ENCODE measurements at regions not wholly inside any gene's neighbourhood (a gene's known extent, or its start where the extent isn't known, plus 50 kb on each side); places are given as distances from the start of the nearest gene placed in this dataset.

DNA sequence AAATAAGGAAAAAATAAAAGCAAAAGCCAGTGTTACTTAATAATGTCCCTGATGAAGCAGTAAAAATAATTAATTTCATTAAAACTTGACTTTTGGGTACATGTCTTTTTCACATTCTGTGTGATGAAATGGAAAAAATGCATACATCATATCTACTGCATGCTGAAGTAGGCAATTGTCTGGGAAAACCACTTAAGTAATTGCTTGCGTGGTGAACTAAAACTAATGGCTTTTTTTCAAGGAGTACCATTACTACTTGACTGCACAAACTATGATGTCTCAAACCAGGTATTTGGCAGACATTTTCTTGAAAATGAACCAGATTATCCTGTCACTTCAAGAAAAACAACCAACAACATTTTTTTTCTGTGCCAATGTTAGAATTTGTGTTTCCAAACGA lies 91.3 kb upstream of the AKIRIN2 start:
- H3K4me3 ChIP-seq (replicated peaks in 1 of 4; ENCODE audit: control extremely low read depth in 1 of 4, insufficient read depth in 1 of 4, low read depth in 3 of 4, low read length in 4 of 4), result no peak overlapping the region
- DNase-seq (ENCODE audit: low read depth in 2 of 2), result no peak
- H3K4me1 ChIP-seq (ENCODE audit: control insufficient read depth, extremely low read depth, insufficient read depth, low read length), result peaks cover 3% of the 10 kb centered on the region
- H3K36me3 ChIP-seq (ENCODE audit: control insufficient read depth, insufficient read depth, low read length), result no peaks in the 10 kb centered on the region
- no peaks in the 10 kb centered on the region for H3K9me3 ChIP-seq (ENCODE audit: control insufficient read depth, insufficient read depth, low read depth, low read length)
- H2AFZ ChIP-seq (ENCODE audit: low read length), result no peak overlapping the region
- no peaks in the 10 kb centered on the region for H3K27me3 ChIP-seq (ENCODE audit: control insufficient read depth, insufficient read depth, low read length)
- H3K79me2 ChIP-seq (ENCODE audit: control insufficient read depth, insufficient read depth, low read length), result no peaks in the 10 kb centered on the region
- H3K27ac ChIP-seq (ENCODE audit: insufficient read depth, low read length), result no peak overlapping the region
- TF ChIP-seq EZH2 (IDR thresholded peaks at IDR 0.05; ENCODE audit: low read length, missing control alignments), result no peak
- TF ChIP-seq, protein P1, sequence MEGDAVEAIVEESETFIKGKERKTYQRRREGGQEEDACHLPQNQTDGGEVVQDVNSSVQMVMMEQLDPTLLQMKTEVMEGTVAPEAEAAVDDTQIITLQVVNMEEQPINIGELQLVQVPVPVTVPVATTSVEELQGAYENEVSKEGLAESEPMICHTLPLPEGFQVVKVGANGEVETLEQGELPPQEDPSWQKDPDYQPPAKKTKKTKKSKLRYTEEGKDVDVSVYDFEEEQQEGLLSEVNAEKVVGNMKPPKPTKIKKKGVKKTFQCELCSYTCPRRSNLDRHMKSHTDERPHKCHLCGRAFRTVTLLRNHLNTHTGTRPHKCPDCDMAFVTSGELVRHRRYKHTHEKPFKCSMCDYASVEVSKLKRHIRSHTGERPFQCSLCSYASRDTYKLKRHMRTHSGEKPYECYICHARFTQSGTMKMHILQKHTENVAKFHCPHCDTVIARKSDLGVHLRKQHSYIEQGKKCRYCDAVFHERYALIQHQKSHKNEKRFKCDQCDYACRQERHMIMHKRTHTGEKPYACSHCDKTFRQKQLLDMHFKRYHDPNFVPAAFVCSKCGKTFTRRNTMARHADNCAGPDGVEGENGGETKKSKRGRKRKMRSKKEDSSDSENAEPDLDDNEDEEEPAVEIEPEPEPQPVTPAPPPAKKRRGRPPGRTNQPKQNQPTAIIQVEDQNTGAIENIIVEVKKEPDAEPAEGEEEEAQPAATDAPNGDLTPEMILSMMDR (conservative IDR thresholded peaks at IDR 0.05 in 1 of 2, IDR thresholded peaks at IDR 0.05 in 1 of 2; ENCODE audit: low read depth in 1 of 2, low read length in 2 of 2), result no peak
- H3K9ac ChIP-seq (ENCODE audit: insufficient read depth, low read length), result no peak overlapping the region
- no peak overlapping the region for H3K4me2 ChIP-seq (ENCODE audit: extremely low read depth, insufficient read depth, low read length)
- H4K20me1 ChIP-seq (ENCODE audit: control insufficient read depth, extremely low read depth, insufficient read depth, low read length), result no peaks in the 10 kb centered on the region

DNA sequence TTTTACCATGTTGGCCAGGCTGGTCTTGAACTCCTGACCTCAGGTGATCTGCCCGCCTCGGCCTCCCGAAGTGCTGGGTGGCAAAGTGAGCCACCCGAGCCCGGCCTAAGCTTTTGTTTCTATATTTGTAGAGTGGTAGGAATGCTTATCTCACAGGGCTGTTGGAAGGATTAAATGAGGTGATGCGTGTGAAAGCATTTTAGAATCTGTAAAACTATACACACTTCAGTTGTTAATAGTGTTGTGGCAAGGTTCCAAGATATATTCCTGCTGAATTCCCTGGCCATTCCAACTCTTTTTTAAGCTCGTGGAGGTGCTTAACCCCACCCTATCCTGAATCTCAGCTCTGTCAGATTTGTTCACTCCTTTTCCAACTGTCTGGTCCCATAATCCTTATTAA lies 89.9 kb upstream of the AKIRIN2 start:
- Histone ChIP-seq H3K9ac (ENCODE audit: insufficient read depth, low read length) (no peak overlapping the region), H3K9me3 (ENCODE audit: control insufficient read depth, insufficient read depth, low read depth, low read length) (no peaks in the 10 kb centered on the region), H2AFZ (ENCODE audit: low read length) (no peak overlapping the region), H3K4me1 (ENCODE audit: control insufficient read depth, extremely low read depth, insufficient read depth, low read length) (peaks cover 3% of the 10 kb centered on the region), H3K27ac (ENCODE audit: insufficient read depth, low read length) (no peak overlapping the region), H3K4me2 (ENCODE audit: extremely low read depth, insufficient read depth, low read length) (no peak overlapping the region), H3K4me3 (replicated peaks in 1 of 4; ENCODE audit: control extremely low read depth in 1 of 4, insufficient read depth in 1 of 4, low read depth in 3 of 4, low read length in 4 of 4) (no peak overlapping the region), H4K20me1 (ENCODE audit: control insufficient read depth, extremely low read depth, insufficient read depth, low read length) (no peaks in the 10 kb centered on the region), H3K27me3 (ENCODE audit: control insufficient read depth, insufficient read depth, low read length) (no peaks in the 10 kb centered on the region), H3K36me3 (ENCODE audit: control insufficient read depth, insufficient read depth, low read length) (no peaks in the 10 kb centered on the region), H3K79me2 (ENCODE audit: control insufficient read depth, insufficient read depth, low read length) (no peaks in the 10 kb centered on the region)
- DNase-seq (ENCODE audit: low read depth in 2 of 2), result no peak
- TF ChIP-seq, protein P1 (conservative IDR thresholded peaks at IDR 0.05 in 1 of 2, IDR thresholded peaks at IDR 0.05 in 1 of 2; ENCODE audit: low read depth in 1 of 2, low read length in 2 of 2), result no peak
- TF ChIP-seq EZH2 (IDR thresholded peaks at IDR 0.05; ENCODE audit: low read length, missing control alignments), result no peak

- Histone ChIP-seq H3K4me2 (ENCODE audit: extremely low read depth, insufficient read depth, low read length) (no peak overlapping the region), H3K79me2 (ENCODE audit: control insufficient read depth, insufficient read depth, low read length) (no peaks in the 10 kb centered on the region), H2AFZ (ENCODE audit: low read length) (no peak overlapping the region), H3K4me1 (ENCODE audit: control insufficient read depth, extremely low read depth, insufficient read depth, low read length) (peaks cover 3% of the 10 kb centered on the region), H3K27ac (ENCODE audit: insufficient read depth, low read length) (no peak overlapping the region), H4K20me1 (ENCODE audit: control insufficient read depth, extremely low read depth, insufficient read depth, low read length) (no peaks in the 10 kb centered on the region), H3K36me3 (ENCODE audit: control insufficient read depth, insufficient read depth, low read length) (no peaks in the 10 kb centered on the region), H3K9me3 (ENCODE audit: control insufficient read depth, insufficient read depth, low read depth, low read length) (no peaks in the 10 kb centered on the region), H3K27me3 (ENCODE audit: control insufficient read depth, insufficient read depth, low read length) (no peaks in the 10 kb centered on the region), H3K4me3 (replicated peaks in 1 of 4; ENCODE audit: control extremely low read depth in 1 of 4, insufficient read depth in 1 of 4, low read depth in 3 of 4, low read length in 4 of 4) (no peak overlapping the region), H3K9ac (ENCODE audit: insufficient read depth, low read length) (no peak overlapping the region)
- TF ChIP-seq EZH2 (IDR thresholded peaks at IDR 0.05; ENCODE audit: low read length, missing control alignments), result no peak
- TF ChIP-seq, protein P1 (conservative IDR thresholded peaks at IDR 0.05 in 1 of 2, IDR thresholded peaks at IDR 0.05 in 1 of 2; ENCODE audit: low read depth in 1 of 2, low read length in 2 of 2), result no peak
- DNase-seq (ENCODE audit: low read depth in 2 of 2), result no peak
Observed at GRCh38 chr6:87791485-87791884, 89.5 kb upstream of the AKIRIN2 start.
